Endothelial cell of umbilical vein (primary cell): ENCODE measurements at regions not wholly inside any gene's neighbourhood (a gene's known extent, or its start where the extent isn't known, plus 50 kb on each side); places are given as distances from the start of the nearest gene placed in this dataset.

Source experiments
- BruUV-seq: library from RNA; stranded (reverse); fragments of 400-500 nt; replicated peaks from 2 replicates; lab custom pipeline; 2021; lab: Mats Ljungman, UMichigan
- CTCF ChIA-PET: fragments of 300-600, 350-600 bp; sonication (Branson Sonifier 250); formaldehyde crosslinking; loops from one replicate; lab custom pipeline; 2021; ENCODE audit warnings: antibody characterized with exemption, inconsistent platforms; lab: Charles Lee
- POLR2A ChIA-PET: fragments of 300-600, 350-600 bp; sonication (Branson Sonifier 250); formaldehyde crosslinking; loops from one replicate; lab custom pipeline; 2021; ENCODE audit warnings: antibody characterized with exemption, inconsistent platforms; lab: Charles Lee
- DNase-seq: peaks from one replicate; pipeline ENCODE4 v3.0.0-alpha.2; 2011; ENCODE audit warnings: low read depth, low spot score
- FAIRE-seq: peaks from 2 replicates; lab custom pipeline; 2011; peaks lifted over from hg19 to GRCh38; lab: Jason Lieb, UNC
- H2AFZ ChIP-seq: 2 replicates; pipeline ENCODE4 v1.6.0; 2012; ENCODE audit warnings: low read depth, low read length, control low read depth, inconsistent platforms
- H3K27ac ChIP-seq: 2 replicates; pipeline ENCODE4 v1.5.1; 2011; ENCODE audit warnings: low read depth, mild to moderate bottlenecking, control low read depth, low read length, moderate library complexity; ENCODE audit not compliant: insufficient read depth
- H3K27me3 ChIP-seq, 2 experiments: 2 replicates each; pipeline versions ENCODE4 v1.6.0 to v1.6.1; 2011; ENCODE audit warnings: low read length in 2 of 2, mixed read lengths in 1 of 2; ENCODE audit not compliant: control insufficient read depth in 2 of 2, insufficient read depth in 2 of 2
- H3K36me3 ChIP-seq, 2 experiments: 2 replicates in 1 of 2; 3 replicates in 1 of 2; pipeline ENCODE4 v1.5.1; 2011; ENCODE audit warnings: low read length in 2 of 2, mild to moderate bottlenecking in 1 of 2, moderate library complexity in 1 of 2; ENCODE audit not compliant: control insufficient read depth in 2 of 2, insufficient read depth in 2 of 2; ENCODE audit errors: extremely low read depth in 1 of 2
- H3K4me1 ChIP-seq: 3 replicates; pipeline ENCODE4 v1.5.1; 2011; ENCODE audit warnings: mild to moderate bottlenecking, low read length; ENCODE audit not compliant: control insufficient read depth, insufficient read depth; ENCODE audit errors: extremely low read depth
- H3K4me2 ChIP-seq: 2 replicates; pipeline ENCODE4 v1.6.1; 2011; ENCODE audit warnings: low read length, control low read depth, mixed read lengths; ENCODE audit not compliant: insufficient read depth
- H3K4me3 ChIP-seq, 3 experiments: fragments of 200-600 bp in 1 of 3; sonication (generic), shearing (Covaris generic) in 1 of 3; replicated peaks in 1 of 3; 2 replicates each; pipeline ENCODE4 v1.5.1; 2011 to 2016; ENCODE audit warnings: control low read depth in 3 of 3, low read length in 3 of 3, mild to moderate bottlenecking in 2 of 3, inconsistent platforms in 1 of 3, low read depth in 1 of 3, moderate library complexity in 1 of 3; ENCODE audit not compliant: insufficient read depth in 1 of 3
- H3K79me2 ChIP-seq: 2 replicates; pipeline ENCODE4 v1.6.0; 2012; ENCODE audit warnings: low read length, inconsistent platforms; ENCODE audit not compliant: control insufficient read depth, insufficient read depth
- H3K9ac ChIP-seq: replicated peaks from 2 replicates; pipeline ENCODE3; 2011; ENCODE audit warnings: low read length, control low read depth; ENCODE audit not compliant: insufficient read depth; ENCODE audit errors: extremely low read depth
- H3K9me1 ChIP-seq: replicated peaks from 3 replicates; pipeline ENCODE4 v1.6.0; 2011; ENCODE audit warnings: mild to moderate bottlenecking, low read length; ENCODE audit not compliant: control insufficient read depth, insufficient read depth; ENCODE audit errors: extremely low read depth
- H3K9me3 ChIP-seq: replicated peaks from 2 replicates; pipeline ENCODE4 v1.5.1; 2012; ENCODE audit warnings: low read length, inconsistent platforms; ENCODE audit not compliant: control insufficient read depth, insufficient read depth
- H4K20me1 ChIP-seq: replicated peaks from 2 replicates; pipeline ENCODE3; 2011; ENCODE audit warnings: mild to moderate bottlenecking, low read length; ENCODE audit not compliant: control insufficient read depth, insufficient read depth; ENCODE audit errors: extremely low read depth
- EZH2 ChIP-seq: IDR thresholded peaks from 2 replicates; pipeline ENCODE4 v1.6.1; 2012; ENCODE audit warnings: borderline replicate concordance, low read depth, mild to moderate bottlenecking, moderate library complexity, low read length, inconsistent platforms; ENCODE audit not compliant: severe bottlenecking
- FOS ChIP-seq: IDR thresholded peaks from 2 replicates; pipeline ENCODE4 v1.6.1; 2011; ENCODE audit warnings: mild to moderate bottlenecking, low read length, moderate library complexity, borderline replicate concordance; ENCODE audit not compliant: insufficient read depth
- GATA2 ChIP-seq: IDR thresholded peaks from 2 replicates; pipeline ENCODE4 v1.7.0; 2011; ENCODE audit warnings: low read depth, mild to moderate bottlenecking, moderate library complexity, mixed read lengths, low read length; ENCODE audit not compliant: insufficient read length, insufficient read depth
- JUN ChIP-seq: IDR thresholded peaks from 2 replicates; pipeline ENCODE4 v1.6.1; 2011; ENCODE audit warnings: borderline replicate concordance, low read depth; ENCODE audit not compliant: insufficient read length, insufficient read depth
- MAX ChIP-seq: IDR thresholded peaks from 2 replicates; pipeline ENCODE4 v1.6.1; 2011; ENCODE audit not compliant: insufficient read depth, insufficient read length
- MYC ChIP-seq: IDR thresholded peaks from one replicate; pipeline ENCODE4 v1.6.1; 2011; ENCODE audit warnings: mild to moderate bottlenecking, low read depth, low read length
- POLR2A ChIP-seq: IDR thresholded peaks from 2 replicates; pipeline ENCODE4 v1.6.1; 2012; ENCODE audit warnings: low read depth, mild to moderate bottlenecking, control low read depth, low read length
- POLR2AphosphoS5 ChIP-seq: IDR thresholded peaks from 2 replicates; pipeline ENCODE4 v1.6.1; 2012; ENCODE audit warnings: low read depth, mild to moderate bottlenecking, control low read depth, low read length, moderate library complexity; ENCODE audit not compliant: insufficient read depth
- dilution Hi-C: fragments of 300-500 bp; cut with MboI; formaldehyde crosslinking; loops from one replicate; pipeline ENCODE4 v1.15.0; 2019; ENCODE audit warnings: low sequenced_read_pairs; ENCODE audit not compliant: extremely low pct_ligation_motif_present
- intact Hi-C: fragments of 100-400 bp; cut with micrococcal nuclease; formaldehyde crosslinking; loops from one replicate; pipeline ENCODE4 v1.10.0; 2022
- TF ChIP-seq, protein P1 (sequence below), 2 donors: IDR thresholded peaks; 1 replicate in 1 of 2; 2 replicates in 1 of 2; pipeline ENCODE4 v1.5.1; 2011; ENCODE audit warnings: low read length in 2 of 2, mild to moderate bottlenecking in 2 of 2, moderate library complexity in 2 of 2, control low read depth in 1 of 2, inconsistent platforms in 1 of 2, low read depth in 1 of 2; ENCODE audit not compliant: insufficient read depth in 1 of 2; ENCODE audit errors: extremely low read depth in 1 of 2

DNA sequence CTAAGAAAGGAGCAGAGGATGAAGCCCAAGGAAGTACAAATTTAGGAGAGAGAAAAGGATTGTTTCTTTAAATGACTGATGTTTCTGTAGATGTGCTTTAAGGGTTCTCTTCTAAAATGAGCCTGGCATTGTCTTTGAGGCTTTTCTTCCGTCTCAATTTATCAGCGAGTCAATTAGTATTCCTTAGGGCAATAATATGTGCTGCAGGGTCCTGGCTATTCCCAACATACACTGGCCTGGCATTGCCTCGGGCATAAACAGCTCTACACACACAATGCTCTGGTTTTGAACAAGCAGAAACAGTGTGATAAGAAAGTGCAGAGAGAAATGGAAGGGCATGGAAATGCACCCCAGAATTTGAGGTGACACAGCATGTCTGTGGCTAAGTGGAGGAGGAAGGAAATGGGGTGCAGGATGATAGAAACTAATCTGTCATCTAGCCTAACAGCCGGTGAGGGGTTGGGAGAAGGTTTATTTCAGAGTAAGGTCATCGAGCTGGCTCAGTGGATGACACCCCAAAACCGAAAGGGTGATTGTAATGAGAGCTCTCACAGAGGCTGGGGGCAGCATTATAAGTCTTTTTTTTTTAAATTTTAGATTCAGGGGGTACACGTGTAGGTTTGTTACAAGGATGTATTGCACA, 67.5 kb upstream of the ARHGAP21 start:
- ChIA-PET POLR2A (no interaction called here), CTCF (no interaction called here)
- no peak for DNase-seq
- Histone ChIP-seq H3K4me2 (no peak overlapping the region), H3K27me3 (no peaks in the 10 kb centered on the region), H3K36me3 (no peaks in the 10 kb centered on the region), H4K20me1 (no peaks in the 10 kb centered on the region), H3K4me1 (peaks cover 7% of the 10 kb centered on the region), H3K4me3 (no peak overlapping the region), H3K9me1 (no peaks in the 10 kb centered on the region), H3K79me2 (no peaks in the 10 kb centered on the region), H3K27ac (no peak overlapping the region), H3K9ac (no peak overlapping the region), H2AFZ (no peak overlapping the region), H3K9me3 (no peaks in the 10 kb centered on the region)
- dilution Hi-C loops (no loop called here), intact Hi-C loops (no loop called here)
- TF ChIP-seq, protein P1, sequence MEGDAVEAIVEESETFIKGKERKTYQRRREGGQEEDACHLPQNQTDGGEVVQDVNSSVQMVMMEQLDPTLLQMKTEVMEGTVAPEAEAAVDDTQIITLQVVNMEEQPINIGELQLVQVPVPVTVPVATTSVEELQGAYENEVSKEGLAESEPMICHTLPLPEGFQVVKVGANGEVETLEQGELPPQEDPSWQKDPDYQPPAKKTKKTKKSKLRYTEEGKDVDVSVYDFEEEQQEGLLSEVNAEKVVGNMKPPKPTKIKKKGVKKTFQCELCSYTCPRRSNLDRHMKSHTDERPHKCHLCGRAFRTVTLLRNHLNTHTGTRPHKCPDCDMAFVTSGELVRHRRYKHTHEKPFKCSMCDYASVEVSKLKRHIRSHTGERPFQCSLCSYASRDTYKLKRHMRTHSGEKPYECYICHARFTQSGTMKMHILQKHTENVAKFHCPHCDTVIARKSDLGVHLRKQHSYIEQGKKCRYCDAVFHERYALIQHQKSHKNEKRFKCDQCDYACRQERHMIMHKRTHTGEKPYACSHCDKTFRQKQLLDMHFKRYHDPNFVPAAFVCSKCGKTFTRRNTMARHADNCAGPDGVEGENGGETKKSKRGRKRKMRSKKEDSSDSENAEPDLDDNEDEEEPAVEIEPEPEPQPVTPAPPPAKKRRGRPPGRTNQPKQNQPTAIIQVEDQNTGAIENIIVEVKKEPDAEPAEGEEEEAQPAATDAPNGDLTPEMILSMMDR (IDR thresholded peaks at IDR 0.05; ENCODE audit: extremely low read depth in 1 of 2, insufficient read depth in 1 of 2, low read depth in 1 of 2, low read length in 2 of 2): no peak
- TF ChIP-seq POLR2AphosphoS5 (no peak), EZH2 (no peak), MAX (no peak), JUN (no peak), MYC (no peak), FOS (no peak), GATA2 (no peak), POLR2A (no peak)
- BruUV-seq: no TSS peak
- FAIRE-seq: no peak
